ENCODE measurements at regions not wholly inside any gene's neighbourhood (a gene's known extent, or its start where the extent isn't known, plus 50 kb on each side); places are given as distances from the start of the nearest gene placed in this dataset.
"Not testable (repeated sequence)": the region's sequence is repeated elsewhere in the genome, so short reads cannot be mapped to it uniquely, and the experiment has no call there.

DNA sequence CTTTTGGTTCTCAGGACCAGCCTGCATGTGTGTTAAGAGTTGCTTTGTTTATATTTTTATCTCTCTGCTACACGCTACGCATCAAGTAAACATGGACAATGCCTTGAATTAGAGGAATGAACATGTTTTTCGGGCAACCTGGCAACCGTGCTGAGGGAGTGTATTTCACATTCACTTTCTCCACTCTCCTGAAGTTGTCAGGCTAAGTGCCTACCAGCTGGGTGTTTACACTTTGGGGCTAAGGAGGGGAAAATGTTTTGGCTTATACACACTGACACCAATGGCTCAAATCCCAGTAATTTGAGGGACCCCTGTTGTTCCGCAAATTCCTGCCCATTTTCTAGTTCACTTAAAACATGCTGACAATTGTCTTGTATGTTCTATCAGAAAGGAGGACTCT, 141.5 kb upstream of the PDE7B start:
- POLR2A ChIA-PET: no interaction called here
- Mint-ChIP-seq H3K4me3 (no peak overlapping the region), H3K4me1 (no peaks in the 10 kb centered on the region), H3K9me3 (no peaks in the 10 kb centered on the region), H3K36me3 (no peaks in the 10 kb centered on the region), H3K27me3 (peaks cover under 1 to 21% of the 10 kb centered on the region in 2 donors), H3K27ac (no peak overlapping the region)
- Histone ChIP-seq H3K4me3 (ENCODE audit: low read length) (no peak overlapping the region), H3K4me1 (ENCODE audit: insufficient read depth, low read length) (no peaks in the 10 kb centered on the region), H3K9me3 (ENCODE audit: low read length) (no peaks in the 10 kb centered on the region), H3K36me3 (ENCODE audit: insufficient read depth, low read length) (no peaks in the 10 kb centered on the region), H3K27ac (ENCODE audit: low read depth, low read length) (no peak overlapping the region), H3K27me3 (ENCODE audit: insufficient read depth, low read length, poor library complexity, severe bottlenecking) (no peaks in the 10 kb centered on the region)
- DNase-seq: no peak
- CTCF ChIA-PET: no interaction called here

DNA sequence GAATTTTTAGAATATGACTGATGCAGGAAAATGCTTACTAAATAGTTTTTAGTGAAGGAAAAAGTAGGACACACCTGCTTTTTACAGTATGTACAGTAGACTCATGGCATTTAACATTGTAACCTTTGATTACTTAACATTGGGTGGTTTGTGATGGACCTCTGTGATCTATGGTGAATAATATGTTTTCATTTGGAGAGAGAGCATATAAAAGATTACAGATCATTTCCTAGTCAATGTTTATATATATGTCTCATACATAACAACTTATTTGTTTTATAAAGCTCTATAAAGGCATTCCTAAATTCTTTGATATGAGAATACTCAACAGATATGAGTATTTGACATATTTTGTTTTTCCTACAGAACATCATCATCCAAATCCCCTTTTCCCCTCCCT, 129.3 kb upstream of the PDE7B start:
- Histone ChIP-seq H3K27ac (ENCODE audit: low read depth, low read length) (no peak overlapping the region), H3K4me1 (ENCODE audit: insufficient read depth, low read length) (no peaks in the 10 kb centered on the region), H3K9me3 (ENCODE audit: low read length) (no peaks in the 10 kb centered on the region), H3K4me3 (ENCODE audit: low read length) (no peak overlapping the region), H3K36me3 (ENCODE audit: insufficient read depth, low read length) (no peaks in the 10 kb centered on the region), H3K27me3 (ENCODE audit: insufficient read depth, low read length, poor library complexity, severe bottlenecking) (no peaks in the 10 kb centered on the region)
- peaks cover 0 to 7% (median 2%) of the 10 kb centered on the region in 3 donors for H3K36me3 Mint-ChIP-seq
- peaks cover 4 to 17% (median 9%) of the 10 kb centered on the region in 5 donors for H3K9me3 Mint-ChIP-seq
- peaks cover 0 to 7% of the 10 kb centered on the region in 2 donors for H3K27me3 Mint-ChIP-seq
- ChIA-PET POLR2A (no interaction called here), CTCF (no interaction called here)
- DNase-seq: no peak
- H3K27ac Mint-ChIP-seq: no peak overlapping the region
- no peaks in the 10 kb centered on the region for H3K4me1 Mint-ChIP-seq
- no peak overlapping the region for H3K4me3 Mint-ChIP-seq

DNA sequence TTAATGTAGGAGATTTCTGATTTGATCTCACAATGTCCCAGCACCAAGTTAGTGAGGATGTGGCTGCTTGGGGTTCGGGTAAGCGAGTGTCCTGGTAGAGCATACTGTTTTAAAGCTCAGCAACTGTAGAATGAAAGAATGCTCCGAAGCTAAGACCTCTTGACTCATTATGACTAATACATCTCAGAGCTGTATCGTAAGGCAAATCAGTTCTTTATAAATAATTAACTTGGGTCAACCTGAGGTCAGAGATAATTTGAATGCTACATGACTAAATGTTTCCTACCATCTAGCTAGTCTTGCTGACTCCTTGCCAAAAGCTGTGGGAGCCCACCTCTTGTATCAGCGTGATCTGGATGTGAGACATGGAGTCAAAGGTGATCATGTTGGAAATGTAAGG, 128.8 kb upstream of the PDE7B start:
- Mint-ChIP-seq H3K36me3 (peaks cover 0 to 7% (median 2%) of the 10 kb centered on the region in 3 donors), H3K27ac (no peak overlapping the region), H3K4me1 (no peaks in the 10 kb centered on the region), H3K4me3 (no peak overlapping the region), H3K27me3 (peaks cover 0 to 7% of the 10 kb centered on the region in 2 donors), H3K9me3 (peaks cover 4 to 17% (median 9%) of the 10 kb centered on the region in 5 donors)
- Histone ChIP-seq H3K4me3 (ENCODE audit: low read length) (no peak overlapping the region), H3K4me1 (ENCODE audit: insufficient read depth, low read length) (no peaks in the 10 kb centered on the region), H3K36me3 (ENCODE audit: insufficient read depth, low read length) (no peaks in the 10 kb centered on the region), H3K27me3 (ENCODE audit: insufficient read depth, low read length, poor library complexity, severe bottlenecking) (no peaks in the 10 kb centered on the region), H3K9me3 (ENCODE audit: low read length) (no peaks in the 10 kb centered on the region), H3K27ac (ENCODE audit: low read depth, low read length) (no peak overlapping the region)
- ChIA-PET POLR2A (no interaction called here), CTCF (no interaction called here)
- no peak for DNase-seq

DNA sequence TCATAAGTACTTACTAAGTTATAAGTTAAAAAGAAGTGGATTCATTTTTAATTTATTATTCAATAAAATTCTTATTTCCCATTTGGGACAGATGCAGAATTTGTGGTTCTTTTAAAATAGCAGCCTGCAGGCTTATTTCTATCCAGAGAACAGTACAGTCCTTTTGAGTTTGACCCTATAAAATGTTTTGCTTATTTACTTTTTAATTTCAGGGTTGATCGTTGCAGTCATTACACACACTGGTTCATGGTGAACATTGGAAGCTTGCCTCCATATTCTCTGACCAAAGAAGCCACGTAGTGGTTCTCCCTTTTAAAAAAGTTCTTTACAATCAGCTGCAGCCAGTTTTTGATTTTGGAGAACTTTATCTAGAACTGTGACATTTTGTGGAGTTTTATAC, 122.9 kb upstream of the PDE7B start:
- Histone ChIP-seq H3K4me1 (ENCODE audit: insufficient read depth, low read length) (no peaks in the 10 kb centered on the region), H3K27me3 (ENCODE audit: insufficient read depth, low read length, poor library complexity, severe bottlenecking) (no peaks in the 10 kb centered on the region), H3K9me3 (ENCODE audit: low read length) (no peaks in the 10 kb centered on the region), H3K27ac (ENCODE audit: low read depth, low read length) (no peak overlapping the region), H3K36me3 (ENCODE audit: insufficient read depth, low read length) (no peaks in the 10 kb centered on the region), H3K4me3 (ENCODE audit: low read length) (no peak overlapping the region)
- DNase-seq: no peak
- Mint-ChIP-seq H3K4me1 (no peaks in the 10 kb centered on the region), H3K9me3 (peaks cover 0 to 16% (median 7%) of the 10 kb centered on the region in 5 donors), H3K36me3 (peaks cover 0 to 7% (median 2%) of the 10 kb centered on the region in 3 donors), H3K27ac (no peak overlapping the region), H3K4me3 (no peak overlapping the region), H3K27me3 (peaks cover 0 to 2% of the 10 kb centered on the region in 2 donors)
- POLR2A ChIA-PET: no interaction called here
- CTCF ChIA-PET: no interaction called here

DNA sequence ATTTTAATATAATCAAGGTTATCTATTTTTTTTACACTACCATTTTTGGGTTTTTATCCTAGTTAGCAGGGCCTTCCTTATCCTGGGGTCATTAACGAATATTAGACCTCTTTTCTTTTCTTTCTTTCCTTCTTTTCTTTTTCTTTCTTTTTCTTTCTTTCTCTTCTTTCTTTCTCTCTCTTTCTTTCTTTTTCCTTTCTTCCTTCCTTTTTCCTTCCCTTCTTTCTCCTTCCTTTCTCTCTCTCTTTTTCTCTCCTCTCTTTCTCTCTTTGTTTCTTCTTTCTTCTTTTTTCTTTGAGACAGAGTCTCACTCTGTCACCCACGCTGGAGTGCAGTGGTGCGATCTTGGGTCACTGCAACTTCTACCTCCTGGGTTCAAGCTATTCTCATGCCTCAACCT, 120.4 kb upstream of the PDE7B start:
- CTCF ChIA-PET: no interaction called here
- Histone ChIP-seq H3K4me3 (ENCODE audit: low read length) (no peak overlapping the region), H3K4me1 (ENCODE audit: insufficient read depth, low read length) (no peaks in the 10 kb centered on the region), H3K27me3 (ENCODE audit: insufficient read depth, low read length, poor library complexity, severe bottlenecking) (no peaks in the 10 kb centered on the region), H3K36me3 (ENCODE audit: insufficient read depth, low read length) (no peaks in the 10 kb centered on the region), H3K27ac (ENCODE audit: low read depth, low read length) (no peak overlapping the region), H3K9me3 (ENCODE audit: low read length) (no peaks in the 10 kb centered on the region)
- no peaks in the 10 kb centered on the region for H3K4me1 Mint-ChIP-seq
- H3K4me3 Mint-ChIP-seq: no peak overlapping the region
- DNase-seq: no peak
- H3K27ac Mint-ChIP-seq: peak overlapping the region in 1 of 8 donors; percentile 40
- POLR2A ChIA-PET: no interaction called here
- H3K9me3 Mint-ChIP-seq: peaks cover 0 to 6% (median 5%) of the 10 kb centered on the region in 5 donors
- peaks cover 8 to 13% of the 10 kb centered on the region in 2 donors for H3K27me3 Mint-ChIP-seq
- H3K36me3 Mint-ChIP-seq: peaks cover 0 to 7% (median 0%) of the 10 kb centered on the region in 3 donors

DNA sequence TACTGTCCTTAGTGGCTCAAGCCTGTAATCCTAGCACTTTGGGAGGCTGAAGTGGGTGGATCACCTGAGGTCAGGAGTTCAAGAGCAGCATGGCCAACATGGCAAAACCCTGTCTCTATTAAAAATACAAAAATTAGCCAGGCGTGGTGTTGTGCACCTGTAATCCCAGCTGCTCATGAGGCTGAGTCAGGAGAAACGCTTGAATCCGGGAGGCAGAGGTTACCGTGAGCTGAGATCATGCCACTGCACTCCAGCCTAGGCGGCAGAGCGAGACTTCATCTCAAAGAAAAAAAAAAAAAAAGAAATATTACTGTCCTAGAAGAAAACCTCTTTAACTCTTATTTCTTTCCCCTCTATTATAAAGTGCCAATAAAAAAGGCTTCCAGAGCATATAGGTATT, 115.2 kb upstream of the PDE7B start:
- H3K4me3 Mint-ChIP-seq; CTCF ChIA-PET; H3K9me3 Mint-ChIP-seq; H3K27me3 ChIP-seq (ENCODE audit: insufficient read depth, low read length, poor library complexity, severe bottlenecking); POLR2A ChIA-PET; H3K9me3 ChIP-seq (ENCODE audit: low read length); H3K4me1 ChIP-seq (ENCODE audit: insufficient read depth, low read length); H3K4me1 Mint-ChIP-seq; H3K36me3 ChIP-seq (ENCODE audit: insufficient read depth, low read length); H3K27ac Mint-ChIP-seq; H3K27ac ChIP-seq (ENCODE audit: low read depth, low read length); DNase-seq; H3K4me3 ChIP-seq (ENCODE audit: low read length); H3K36me3 Mint-ChIP-seq: not testable (repeated sequence)
- H3K27me3 Mint-ChIP-seq: peaks cover 9 to 21% of the 10 kb centered on the region in 2 donors

DNA sequence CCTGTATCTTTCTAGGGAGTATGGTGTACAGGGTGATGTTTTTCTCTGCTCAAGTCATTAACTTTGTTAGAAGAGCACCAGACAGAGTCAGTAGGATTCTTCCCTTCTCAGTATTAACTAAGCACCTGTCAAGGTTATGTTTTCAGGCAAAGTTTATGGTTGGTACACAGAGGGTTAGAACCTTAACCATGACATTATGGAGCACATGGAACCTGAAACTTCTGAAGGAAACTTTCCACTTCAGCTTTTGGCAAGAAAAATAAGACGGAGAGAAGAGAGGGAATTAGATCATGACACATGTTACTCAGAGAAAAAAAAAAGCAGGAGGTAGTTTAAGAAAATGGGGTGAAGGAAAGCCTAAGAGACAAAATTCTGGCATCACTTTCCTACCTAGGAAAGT, 112.9 kb upstream of the PDE7B start:
- Histone ChIP-seq H3K27me3 (ENCODE audit: insufficient read depth, low read length, poor library complexity, severe bottlenecking) (no peaks in the 10 kb centered on the region), H3K27ac (ENCODE audit: low read depth, low read length) (no peak overlapping the region), H3K9me3 (ENCODE audit: low read length) (no peaks in the 10 kb centered on the region), H3K4me3 (ENCODE audit: low read length) (no peak overlapping the region), H3K36me3 (ENCODE audit: insufficient read depth, low read length) (no peaks in the 10 kb centered on the region), H3K4me1 (ENCODE audit: insufficient read depth, low read length) (no peaks in the 10 kb centered on the region)
- no peaks in the 10 kb centered on the region for H3K9me3 Mint-ChIP-seq
- no peaks in the 10 kb centered on the region for H3K4me1 Mint-ChIP-seq
- no peak for DNase-seq
- no peaks in the 10 kb centered on the region for H3K36me3 Mint-ChIP-seq
- no peak overlapping the region for H3K27ac Mint-ChIP-seq
- ChIA-PET CTCF (no interaction called here), POLR2A (no interaction called here)
- H3K4me3 Mint-ChIP-seq: no peak overlapping the region
- peaks cover 11 to 20% of the 10 kb centered on the region in 2 donors for H3K27me3 Mint-ChIP-seq

DNA sequence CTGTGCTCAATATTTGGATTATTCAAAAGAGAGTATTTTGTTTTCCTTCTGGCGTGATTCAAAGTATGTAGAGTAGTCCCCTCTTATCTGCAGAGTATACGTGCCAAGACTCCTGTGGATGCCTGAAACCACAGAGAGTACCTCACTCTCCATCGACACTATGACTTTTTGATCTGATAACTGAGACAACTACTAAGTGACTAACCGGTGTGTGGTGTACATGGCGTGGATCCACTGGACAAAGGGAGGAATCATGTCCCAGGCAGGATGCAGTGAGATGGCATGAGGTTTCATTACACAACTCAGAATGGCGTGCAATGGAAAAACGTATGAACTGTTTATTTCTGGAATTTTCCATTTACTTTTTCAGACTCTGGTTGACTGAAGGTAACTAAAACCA, 112.2 kb upstream of the PDE7B start:
- no peaks in the 10 kb centered on the region for H3K36me3 ChIP-seq (ENCODE audit: insufficient read depth, low read length)
- H3K9me3 ChIP-seq (ENCODE audit: low read length): no peaks in the 10 kb centered on the region
- no peak overlapping the region for H3K27ac ChIP-seq (ENCODE audit: low read depth, low read length)
- no peak overlapping the region for H3K4me3 ChIP-seq (ENCODE audit: low read length)
- Mint-ChIP-seq H3K4me3 (no peak overlapping the region), H3K27me3 (peaks cover 8 to 15% of the 10 kb centered on the region in 2 donors), H3K4me1 (no peaks in the 10 kb centered on the region), H3K9me3 (no peaks in the 10 kb centered on the region), H3K36me3 (no peaks in the 10 kb centered on the region), H3K27ac (no peak overlapping the region)
- CTCF ChIA-PET: no interaction called here
- DNase-seq: no peak
- POLR2A ChIA-PET: no interaction called here
- H3K4me1 ChIP-seq (ENCODE audit: insufficient read depth, low read length): no peaks in the 10 kb centered on the region
- H3K27me3 ChIP-seq (ENCODE audit: insufficient read depth, low read length, poor library complexity, severe bottlenecking): no peaks in the 10 kb centered on the region

DNA sequence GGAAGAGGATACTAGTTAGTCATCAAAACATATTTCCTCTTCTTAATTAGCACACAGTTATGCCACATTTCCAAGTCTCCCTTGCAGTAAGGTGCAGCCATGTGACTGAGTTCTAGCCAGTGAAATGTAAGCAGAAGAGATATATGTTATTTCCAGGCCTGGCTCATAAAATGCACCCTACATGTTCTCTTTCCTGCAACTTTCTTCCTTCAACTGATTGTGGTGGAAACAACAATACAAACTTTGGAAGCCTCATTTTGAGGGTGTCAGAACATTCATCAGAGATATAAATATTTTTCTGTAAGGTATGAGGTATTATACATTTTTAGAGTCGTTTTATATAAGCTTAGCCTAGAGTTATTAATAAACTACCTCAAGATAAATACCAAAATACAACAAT, 110.9 kb upstream of the PDE7B start:
- Histone ChIP-seq H3K36me3 (ENCODE audit: insufficient read depth, low read length) (no peaks in the 10 kb centered on the region), H3K27me3 (ENCODE audit: insufficient read depth, low read length, poor library complexity, severe bottlenecking) (no peaks in the 10 kb centered on the region), H3K27ac (ENCODE audit: low read depth, low read length) (no peak overlapping the region), H3K9me3 (ENCODE audit: low read length) (no peaks in the 10 kb centered on the region), H3K4me3 (ENCODE audit: low read length) (no peak overlapping the region), H3K4me1 (ENCODE audit: insufficient read depth, low read length) (no peaks in the 10 kb centered on the region)
- no peak overlapping the region for H3K27ac Mint-ChIP-seq
- H3K27me3 Mint-ChIP-seq: peaks cover 8 to 11% of the 10 kb centered on the region in 2 donors
- ChIA-PET CTCF (no interaction called here), POLR2A (no interaction called here)
- no peak for DNase-seq
- H3K4me1 Mint-ChIP-seq: no peaks in the 10 kb centered on the region
- H3K4me3 Mint-ChIP-seq: no peak overlapping the region
- H3K36me3 Mint-ChIP-seq: no peaks in the 10 kb centered on the region
- H3K9me3 Mint-ChIP-seq: no peaks in the 10 kb centered on the region
